Liver (tissue), 8 donors: ENCODE measurements at regions not wholly inside any gene's neighbourhood (a gene's known extent, or its start where the extent isn't known, plus 50 kb on each side); places are given as distances from the start of the nearest gene placed in this dataset.

ENCODE experiments used
- DNase-seq: peaks from one replicate; pipeline ENCODE4 v3.0.0-alpha.2; 2017; ENCODE audit warnings: low spot score
- H3K27ac ChIP-seq, 2 donors: one replicate each; pipeline ENCODE4 v1.7.0; 2013; ENCODE audit warnings: inconsistent platforms in 2 of 2, low read length in 2 of 2, control low read depth in 1 of 2, low read depth in 1 of 2, mild to moderate bottlenecking in 1 of 2
- H3K27me3 ChIP-seq, 4 donors: one replicate each; pipeline versions ENCODE4 v1.6.1 to v1.7.0; 2013; ENCODE audit warnings: low read length in 3 of 4, inconsistent platforms in 1 of 4, mild to moderate bottlenecking in 1 of 4, moderate library complexity in 1 of 4; ENCODE audit not compliant: control insufficient read depth in 4 of 4, insufficient read depth in 4 of 4
- H3K36me3 ChIP-seq, 4 donors: one replicate each; pipeline versions ENCODE4 v1.6.1 to v1.7.0; 2013; ENCODE audit warnings: low read length in 3 of 4, mild to moderate bottlenecking in 3 of 4, low read depth in 1 of 4, moderate library complexity in 1 of 4; ENCODE audit not compliant: control insufficient read depth in 4 of 4, insufficient read depth in 3 of 4
- H3K4me1 ChIP-seq, 4 donors: one replicate each; pipeline versions ENCODE4 v1.6.1 to v1.7.0; 2013; ENCODE audit warnings: low read length in 3 of 4, mild to moderate bottlenecking in 3 of 4, moderate library complexity in 1 of 4; ENCODE audit not compliant: control insufficient read depth in 4 of 4, insufficient read depth in 4 of 4
- H3K4me3 ChIP-seq, 3 donors: one replicate each; pipeline versions ENCODE4 v1.6.1 to v1.7.0; 2013; ENCODE audit warnings: low read length in 3 of 3, control low read depth in 1 of 3, low read depth in 1 of 3, mild to moderate bottlenecking in 1 of 3
- H3K9ac ChIP-seq, 2 donors: one replicate each; pipeline ENCODE4 v1.7.0; 2013; ENCODE audit warnings: low read length in 2 of 2, mild to moderate bottlenecking in 2 of 2, moderate library complexity in 2 of 2, control low read depth in 1 of 2, low read depth in 1 of 2
- H3K9me3 ChIP-seq, 4 donors: one replicate each; pipeline versions ENCODE4 v1.6.1 to v1.7.0; 2013; ENCODE audit warnings: low read length in 3 of 4; ENCODE audit not compliant: control insufficient read depth in 4 of 4
- EGR1 ChIP-seq, 2 donors: IDR thresholded peaks; 2 replicates each; pipeline ENCODE4 v1.6.1; 2016 to 2018; ENCODE audit warnings: antibody characterized with exemption in 2 of 2, low read depth in 2 of 2
- FOXA1 ChIP-seq: IDR thresholded peaks from 2 replicates; pipeline ENCODE4 v1.6.1; 2016; ENCODE audit warnings: antibody characterized with exemption
- FOXA2 ChIP-seq: IDR thresholded peaks from 2 replicates; pipeline ENCODE4 v1.6.1; 2016; ENCODE audit warnings: antibody characterized with exemption
- GABPA ChIP-seq, 2 donors: IDR thresholded peaks in 1 of 2; conservative IDR thresholded peaks in 1 of 2; 2 replicates each; pipeline ENCODE4 v1.6.1; 2016; ENCODE audit warnings: antibody characterized with exemption in 2 of 2, mild to moderate bottlenecking in 1 of 2, moderate library complexity in 1 of 2
- HNF4A ChIP-seq, 2 donors: conservative IDR thresholded peaks; 2 replicates each; pipeline ENCODE4 v1.6.1; 2016; ENCODE audit warnings: antibody characterized with exemption in 2 of 2, mild to moderate bottlenecking in 2 of 2
- NR2F2 ChIP-seq: IDR thresholded peaks from 2 replicates; pipeline ENCODE4 v1.6.1; 2016; ENCODE audit warnings: antibody characterized with exemption
- RAD21 ChIP-seq, 2 donors: IDR thresholded peaks; 2 replicates each; pipeline ENCODE4 v1.6.1; 2016; ENCODE audit warnings: antibody characterized with exemption in 2 of 2, mild to moderate bottlenecking in 2 of 2
- RXRA ChIP-seq, 2 donors: IDR thresholded peaks; 2 replicates each; pipeline ENCODE4 v1.6.1; 2017 to 2018; ENCODE audit warnings: antibody characterized with exemption in 2 of 2, mild to moderate bottlenecking in 1 of 2
- SP1 ChIP-seq: IDR thresholded peaks from 2 replicates; pipeline ENCODE4 v1.6.1; 2018; ENCODE audit warnings: antibody characterized with exemption, mild to moderate bottlenecking
- TAF1 ChIP-seq: conservative IDR thresholded peaks from 2 replicates; pipeline ENCODE4 v1.6.1; 2016; ENCODE audit warnings: antibody characterized with exemption, mild to moderate bottlenecking
- YY1 ChIP-seq: IDR thresholded peaks from 2 replicates; pipeline ENCODE4 v1.6.1; 2016; ENCODE audit warnings: antibody characterized with exemption, mild to moderate bottlenecking
- WGBS: extraction: QIAGEN DNeasy Blood & Tissue Kit; methylation state at CpG from one replicate; pipeline ENCODE4 v1.1.7; 2013; 5-methylcytosine and 5-hydroxymethylcytosine counted together
- TF ChIP-seq, protein P1 (sequence below): IDR thresholded peaks from 2 replicates; pipeline ENCODE4 v1.6.1; 2016; ENCODE audit warnings: antibody characterized with exemption
- TF ChIP-seq, protein P2 (sequence below): IDR thresholded peaks from 2 replicates; pipeline ENCODE4 v1.6.1; 2016; ENCODE audit warnings: antibody characterized with exemption
- TF ChIP-seq, protein P3 (sequence below): IDR thresholded peaks from 2 replicates; pipeline ENCODE4 v1.6.1; 2016; ENCODE audit warnings: antibody characterized with exemption
- TF ChIP-seq, protein P4 (sequence below): fragments of 150-350 bp; IDR thresholded peaks from 2 replicates; pipeline ENCODE4 v1.5.1; 2017; ENCODE audit warnings: improper control_type of control experiment, low read depth, low read length; ENCODE audit not compliant: missing input control
- donor health status: healthy.
- donor health status: healthy.
- donor health status: healthy.
- donor health status: healthy.
- donor health status: healthy.

DNA sequence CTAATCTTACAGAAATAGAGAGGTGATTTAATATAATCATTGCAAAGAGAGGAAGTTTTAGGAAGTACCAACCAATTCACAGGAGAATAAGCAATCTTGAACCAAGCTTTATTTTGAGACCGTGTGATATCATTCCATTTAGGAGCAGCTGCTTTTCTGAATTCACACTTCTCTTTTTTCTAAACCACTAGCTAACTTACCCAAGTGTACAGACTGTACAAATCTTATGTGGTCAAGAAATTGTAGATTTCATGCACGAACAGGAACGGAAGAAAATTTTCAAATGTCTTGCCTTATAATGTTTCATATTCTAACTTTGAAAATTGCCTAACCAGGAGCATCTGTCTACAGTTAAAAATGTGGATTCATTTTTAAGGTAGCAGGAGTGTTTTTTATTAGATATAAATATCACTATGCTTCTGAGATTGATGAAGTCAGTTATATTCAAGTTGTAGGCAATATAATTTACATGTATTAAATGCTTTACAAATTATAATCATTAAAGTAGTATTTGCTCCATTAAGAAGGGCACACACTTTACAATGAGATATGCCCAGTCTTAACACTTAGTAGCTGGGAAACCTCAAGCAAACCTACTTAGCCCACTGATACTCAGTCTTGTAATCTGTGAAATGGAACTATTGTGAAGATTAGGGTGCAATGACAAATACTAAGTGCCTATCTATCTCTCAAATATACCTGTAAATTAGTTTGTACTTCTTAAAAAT, 86.7 kb upstream of the FOXN2 start:
- 81% methylated on average over 3 of the region's 3 CpGs for WGBS
- no peak overlapping the region for H3K4me3 ChIP-seq
- H3K9me3 ChIP-seq, result no peaks in the 10 kb centered on the region
- no peak for DNase-seq
- no peak overlapping the region for H3K9ac ChIP-seq
- H3K4me1 ChIP-seq, result no peaks in the 10 kb centered on the region
- no peaks in the 10 kb centered on the region for H3K36me3 ChIP-seq
- no peak overlapping the region for H3K27ac ChIP-seq
- H3K27me3 ChIP-seq, result no peaks in the 10 kb centered on the region
- no peak for TF ChIP-seq RXRA (IDR thresholded peaks at IDR 0.05)
- TF ChIP-seq, protein P1, sequence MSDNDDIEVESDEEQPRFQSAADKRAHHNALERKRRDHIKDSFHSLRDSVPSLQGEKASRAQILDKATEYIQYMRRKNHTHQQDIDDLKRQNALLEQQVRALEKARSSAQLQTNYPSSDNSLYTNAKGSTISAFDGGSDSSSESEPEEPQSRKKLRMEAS, result peak; percentile 16

DNA sequence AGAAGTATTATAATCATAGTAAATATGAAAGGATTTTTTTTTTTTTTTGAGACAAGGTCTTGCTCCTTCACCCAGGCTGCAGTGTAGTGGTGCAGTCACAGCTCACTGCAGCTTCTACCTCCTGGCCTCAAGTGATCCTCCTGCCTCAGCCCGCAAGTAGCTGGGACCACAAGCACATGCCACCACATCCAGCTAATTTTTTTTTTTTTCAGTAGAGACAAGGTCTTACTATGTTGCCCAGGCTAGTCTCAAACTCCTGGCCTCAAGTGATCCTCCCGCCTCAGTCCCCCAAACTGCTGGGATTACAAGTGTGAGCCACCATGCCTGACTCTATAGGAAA, 86.2 kb upstream of the FOXN2 start:
- DNase-seq, result no peak
- WGBS, result 94% methylated on average over 2 of the region's 2 CpGs
- Histone ChIP-seq H3K27me3 (no peaks in the 10 kb centered on the region), H3K4me3 (no peak overlapping the region), H3K4me1 (no peaks in the 10 kb centered on the region), H3K9ac (no peak overlapping the region), H3K36me3 (no peaks in the 10 kb centered on the region), H3K27ac (no peak overlapping the region), H3K9me3 (no peaks in the 10 kb centered on the region)
- TF ChIP-seq EGR1 (IDR thresholded peaks at IDR 0.05; ENCODE audit: low read depth in 2 of 2) (no peak), FOXA2 (no peak), FOXA1 (no peak), SP1 (no peak), YY1 (no peak), RAD21 (IDR thresholded peaks at IDR 0.05) (no peak), HNF4A (conservative IDR thresholded peaks at IDR 0.05) (no peak), GABPA (IDR thresholded peaks at IDR 0.05 in 1 of 2, conservative IDR thresholded peaks at IDR 0.05 in 1 of 2) (no peak)
- TF ChIP-seq, protein P2, sequence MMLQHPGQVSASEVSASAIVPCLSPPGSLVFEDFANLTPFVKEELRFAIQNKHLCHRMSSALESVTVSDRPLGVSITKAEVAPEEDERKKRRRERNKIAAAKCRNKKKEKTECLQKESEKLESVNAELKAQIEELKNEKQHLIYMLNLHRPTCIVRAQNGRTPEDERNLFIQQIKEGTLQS, result no peak
- TF ChIP-seq, protein P3, sequence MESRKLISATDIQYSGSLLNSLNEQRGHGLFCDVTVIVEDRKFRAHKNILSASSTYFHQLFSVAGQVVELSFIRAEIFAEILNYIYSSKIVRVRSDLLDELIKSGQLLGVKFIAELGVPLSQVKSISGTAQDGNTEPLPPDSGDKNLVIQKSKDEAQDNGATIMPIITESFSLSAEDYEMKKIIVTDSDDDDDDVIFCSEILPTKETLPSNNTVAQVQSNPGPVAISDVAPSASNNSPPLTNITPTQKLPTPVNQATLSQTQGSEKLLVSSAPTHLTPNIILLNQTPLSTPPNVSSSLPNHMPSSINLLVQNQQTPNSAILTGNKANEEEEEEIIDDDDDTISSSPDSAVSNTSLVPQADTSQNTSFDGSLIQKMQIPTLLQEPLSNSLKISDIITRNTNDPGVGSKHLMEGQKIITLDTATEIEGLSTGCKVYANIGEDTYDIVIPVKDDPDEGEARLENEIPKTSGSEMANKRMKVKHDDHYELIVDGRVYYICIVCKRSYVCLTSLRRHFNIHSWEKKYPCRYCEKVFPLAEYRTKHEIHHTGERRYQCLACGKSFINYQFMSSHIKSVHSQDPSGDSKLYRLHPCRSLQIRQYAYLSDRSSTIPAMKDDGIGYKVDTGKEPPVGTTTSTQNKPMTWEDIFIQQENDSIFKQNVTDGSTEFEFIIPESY, result no peak
- TF ChIP-seq, protein P1, result no peak
- TF ChIP-seq, protein P4, sequence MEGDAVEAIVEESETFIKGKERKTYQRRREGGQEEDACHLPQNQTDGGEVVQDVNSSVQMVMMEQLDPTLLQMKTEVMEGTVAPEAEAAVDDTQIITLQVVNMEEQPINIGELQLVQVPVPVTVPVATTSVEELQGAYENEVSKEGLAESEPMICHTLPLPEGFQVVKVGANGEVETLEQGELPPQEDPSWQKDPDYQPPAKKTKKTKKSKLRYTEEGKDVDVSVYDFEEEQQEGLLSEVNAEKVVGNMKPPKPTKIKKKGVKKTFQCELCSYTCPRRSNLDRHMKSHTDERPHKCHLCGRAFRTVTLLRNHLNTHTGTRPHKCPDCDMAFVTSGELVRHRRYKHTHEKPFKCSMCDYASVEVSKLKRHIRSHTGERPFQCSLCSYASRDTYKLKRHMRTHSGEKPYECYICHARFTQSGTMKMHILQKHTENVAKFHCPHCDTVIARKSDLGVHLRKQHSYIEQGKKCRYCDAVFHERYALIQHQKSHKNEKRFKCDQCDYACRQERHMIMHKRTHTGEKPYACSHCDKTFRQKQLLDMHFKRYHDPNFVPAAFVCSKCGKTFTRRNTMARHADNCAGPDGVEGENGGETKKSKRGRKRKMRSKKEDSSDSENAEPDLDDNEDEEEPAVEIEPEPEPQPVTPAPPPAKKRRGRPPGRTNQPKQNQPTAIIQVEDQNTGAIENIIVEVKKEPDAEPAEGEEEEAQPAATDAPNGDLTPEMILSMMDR, result no peak

DNA sequence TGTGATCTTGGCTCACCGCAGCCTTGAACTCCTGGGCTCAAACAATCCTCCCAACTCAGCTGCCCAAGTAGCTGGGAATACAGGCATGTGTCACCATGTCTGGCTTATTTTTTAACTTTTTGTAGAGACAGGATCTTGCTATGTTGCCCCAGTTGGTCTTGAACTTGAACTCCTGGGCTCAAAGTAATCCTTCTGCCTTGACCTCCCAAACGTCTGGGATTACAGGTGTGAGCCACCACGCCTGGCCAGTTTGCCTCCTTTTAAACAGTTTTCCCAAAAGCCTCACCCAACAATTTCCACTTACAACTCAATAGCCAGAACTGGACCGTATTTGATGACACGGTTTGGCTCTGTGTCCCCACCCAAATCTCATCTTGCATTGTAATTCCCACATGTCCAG, 85.4 kb upstream of the FOXN2 start:
- no peak overlapping the region for H3K4me3 ChIP-seq
- H3K4me1 ChIP-seq, result no peaks in the 10 kb centered on the region
- H3K27me3 ChIP-seq, result no peaks in the 10 kb centered on the region
- 95% methylated on average over 5 of the region's 5 CpGs for WGBS
- no peaks in the 10 kb centered on the region for H3K36me3 ChIP-seq
- H3K9me3 ChIP-seq, result no peaks in the 10 kb centered on the region
- DNase-seq, result no peak
- H3K9ac ChIP-seq, result no peak overlapping the region
- H3K27ac ChIP-seq, result no peak overlapping the region
- TF ChIP-seq NR2F2 (no peak), GABPA (IDR thresholded peaks at IDR 0.05 in 1 of 2, conservative IDR thresholded peaks at IDR 0.05 in 1 of 2) (no peak), TAF1 (no peak), HNF4A (conservative IDR thresholded peaks at IDR 0.05) (no peak), FOXA2 (no peak), SP1 (no peak)
- TF ChIP-seq, protein P1, result no peak
- TF ChIP-seq, protein P3, result no peak
- TF ChIP-seq, protein P4, result no peak
